HG03378 (cell line): ENCODE measurements at regions not wholly inside any gene's neighbourhood (a gene's known extent, or its start where the extent isn't known, plus 50 kb on each side); places are given as distances from the start of the nearest gene placed in this dataset.
"Not testable (repeated sequence)": the region's sequence is repeated elsewhere in the genome, so short reads cannot be mapped to it uniquely, and the experiment has no call there.

ENCODE experiments used
- ATAC-seq: cut with Tn5 transposase; IDR thresholded peaks from one replicate; pipeline ENCODE4 v1.9.1; 2021; ENCODE audit warnings: mild to moderate bottlenecking, moderate library complexity; ENCODE audit not compliant: unreplicated experiment

DNA sequence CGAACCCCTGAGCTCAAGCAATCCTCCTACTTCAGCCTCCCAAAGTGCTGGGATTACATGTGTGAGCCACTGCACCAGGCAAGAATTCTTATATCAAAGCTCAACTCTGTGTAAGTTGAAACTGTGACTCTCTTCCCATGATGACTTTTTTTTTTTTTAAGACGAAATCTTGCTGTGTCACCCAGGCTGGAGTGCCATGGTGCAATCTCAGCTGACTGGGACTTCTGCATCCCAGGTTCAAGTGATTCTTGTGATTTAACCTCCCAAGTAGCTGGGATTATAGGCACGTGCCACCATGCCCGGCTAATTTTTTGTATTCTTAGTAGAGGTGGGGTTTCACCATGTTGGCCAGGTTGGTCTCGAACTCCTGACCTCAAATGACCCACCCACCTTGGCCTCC is 51.6 kb upstream of the WAC start:
- ATAC-seq = not testable (repeated sequence)

DNA sequence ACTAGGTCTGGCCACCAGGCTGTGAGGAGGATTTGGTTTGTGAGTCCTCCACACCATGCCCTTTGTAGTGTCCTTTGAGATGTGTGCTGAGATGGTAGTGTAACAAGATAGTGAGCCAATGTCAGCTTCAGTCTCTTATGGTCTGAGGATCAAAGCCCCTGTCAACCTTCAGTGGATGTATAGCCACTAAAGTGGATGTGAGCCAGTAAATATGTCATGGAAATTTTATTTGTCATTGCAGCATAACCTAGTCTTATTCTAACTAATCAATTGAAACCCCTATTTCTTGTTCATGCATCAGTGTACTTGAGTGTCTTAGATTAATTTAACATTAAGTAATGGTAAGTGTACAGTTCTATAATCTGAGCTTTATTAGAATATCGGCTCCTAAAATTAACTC is 51.0 kb upstream of the WAC start:
- no peak for ATAC-seq
